Activated CD8-positive, alpha-beta memory T cell treated with anti-CD3 and anti-CD28 coated beads for 24 hours (primary cell): ENCODE measurements at regions not wholly inside any gene's neighbourhood (a gene's known extent, or its start where the extent isn't known, plus 50 kb on each side); places are given as distances from the start of the nearest gene placed in this dataset.

Experiments
- DNase-seq: peaks from one replicate; pipeline ENCODE4 v3.0.0-alpha.2; 2020

DNA sequence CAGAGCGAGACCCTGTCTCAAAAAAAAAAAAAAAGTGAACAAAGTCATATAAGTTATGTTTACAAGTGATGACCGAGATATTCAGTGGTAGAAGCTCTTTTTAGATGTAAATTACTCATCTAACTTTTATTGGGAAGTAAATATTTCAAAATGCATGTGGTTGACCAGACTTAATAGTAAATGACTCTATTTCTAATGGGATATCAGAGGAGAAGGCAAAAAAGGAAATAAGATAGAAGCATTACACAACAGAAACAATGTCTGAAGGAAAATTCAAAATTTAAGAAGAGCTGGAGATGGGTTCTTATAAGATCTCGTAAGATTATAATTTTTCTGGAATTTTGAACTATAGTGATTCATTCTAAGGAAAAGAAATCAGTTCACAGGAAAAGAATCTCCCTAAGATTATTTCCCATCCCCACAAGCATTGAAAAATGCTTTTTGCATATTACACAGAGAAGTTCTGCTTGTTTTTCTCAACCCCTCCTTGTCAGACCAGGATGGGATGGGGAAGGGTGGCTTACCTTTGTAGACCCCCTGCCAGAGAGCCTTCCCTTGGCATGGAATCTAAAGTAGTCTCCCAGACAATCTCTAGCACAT lies 63.1 kb upstream of the STK38L start:
- DNase-seq = no peak

- no peak for DNase-seq
Observed at GRCh38 chr12:27183342-27183741, 60.7 kb upstream of the STK38L start.

GRCh38 chr12:27185234-27186021 lies 58.7 kb upstream of the STK38L start:
- peak; percentile 60 for DNase-seq

GRCh38 chr12:27186022-27186839 lies 57.9 kb upstream of the STK38L start:
- no peak for DNase-seq

DNA sequence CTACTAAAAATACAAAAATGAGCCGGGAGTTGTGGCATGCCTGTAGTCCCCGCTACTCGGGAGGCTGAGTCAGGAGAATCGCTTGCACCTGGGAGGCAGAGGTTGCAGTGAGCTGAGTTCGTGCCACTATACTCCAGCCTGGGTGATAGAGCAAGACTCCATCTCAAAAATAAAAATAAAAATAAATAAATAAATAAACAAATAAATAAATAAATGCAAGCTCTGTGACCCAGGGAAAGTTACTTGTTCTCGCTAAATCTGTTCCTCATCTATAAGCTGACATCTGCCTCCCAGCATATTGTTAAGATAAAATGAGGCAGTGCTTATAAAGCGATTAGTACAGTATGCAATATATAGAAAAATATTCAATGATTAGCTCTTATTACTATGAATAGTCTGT lies 56.4 kb upstream of the STK38L start:
- no peak for DNase-seq

GRCh38 chr12:27190761-27191160 lies 53.3 kb upstream of the STK38L start:
- no peak for DNase-seq

GRCh38 chr12:27191531-27191930 lies 52.6 kb upstream of the STK38L start:
- no peak for DNase-seq

DNA sequence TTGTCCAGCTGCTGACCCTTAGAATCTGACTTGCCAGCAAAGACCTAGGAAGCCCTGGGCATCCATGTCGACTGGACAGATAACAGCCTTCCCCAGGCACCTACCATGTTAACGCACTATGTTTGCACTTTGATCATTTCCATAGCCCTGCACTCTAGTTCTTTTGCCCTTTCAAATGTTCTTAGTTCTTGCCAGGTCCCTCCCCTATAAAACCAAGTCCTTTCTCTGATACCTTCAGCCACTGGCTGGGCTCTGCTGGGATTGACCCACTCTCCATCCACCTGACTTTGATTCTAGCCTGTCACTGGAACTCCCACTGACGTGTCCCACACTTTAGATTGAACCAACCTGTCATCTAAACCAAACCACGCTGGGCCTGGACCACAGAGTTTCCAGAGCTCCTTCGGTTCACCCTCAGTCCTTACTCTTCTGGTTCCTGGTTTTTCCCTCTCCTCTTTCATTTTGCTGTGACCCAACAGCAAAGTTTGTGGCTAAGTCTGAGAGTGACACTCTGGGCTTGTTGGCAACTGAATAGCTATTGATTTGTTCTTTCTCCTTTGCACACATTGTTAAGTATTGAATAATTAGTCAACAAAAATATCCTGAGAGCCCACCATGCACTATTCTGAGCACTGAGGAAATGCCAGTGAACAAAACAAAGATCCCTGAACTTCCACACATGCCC lies 51.8 kb upstream of the STK38L start:
- no peak for DNase-seq

DNA sequence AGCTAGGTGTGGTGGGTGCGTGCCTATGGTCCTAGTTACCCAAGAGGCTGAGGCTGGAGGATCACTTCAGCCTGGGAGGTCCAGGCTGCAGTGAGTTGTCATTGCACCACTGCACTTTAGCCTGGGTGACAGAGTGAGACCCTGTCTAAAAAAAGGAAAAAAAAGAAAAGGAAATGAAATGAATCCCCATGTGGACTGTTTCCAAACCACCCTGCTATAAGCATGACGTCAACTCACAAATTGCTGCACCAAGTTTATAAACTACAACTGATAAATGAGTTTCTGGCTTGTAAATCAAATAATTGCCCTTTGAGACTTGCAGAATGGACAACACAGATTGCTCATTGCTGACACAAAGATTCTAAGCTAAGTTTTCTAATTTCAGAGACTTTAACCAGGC lies 51.0 kb upstream of the STK38L start:
- no peak for DNase-seq

GRCh38 chr12:27193854-27194544 lies 50.1 kb upstream of the STK38L start:
- no peak for DNase-seq
